H9 (cell line): ENCODE measurements at regions not wholly inside any gene's neighbourhood (a gene's known extent, or its start where the extent isn't known, plus 50 kb on each side); places are given as distances from the start of the nearest gene placed in this dataset.

Source experiments
- DNase-seq: peaks from one replicate; pipeline ENCODE4 v3.0.0-alpha.2; 2017
- H2AFZ ChIP-seq: one replicate; pipeline ENCODE4 v1.6.1; 2013; ENCODE audit warnings: mild to moderate bottlenecking, low read length, control low read depth, moderate library complexity
- H2AK5ac ChIP-seq: 2 replicates; pipeline ENCODE4 v1.6.1; 2013; ENCODE audit warnings: low read length, control low read depth, mixed read lengths; ENCODE audit not compliant: insufficient read length
- H2BK120ac ChIP-seq: one replicate; pipeline ENCODE4 v1.6.1; 2013; ENCODE audit warnings: low read depth, mild to moderate bottlenecking, low read length, control low read depth, inconsistent platforms; ENCODE audit not compliant: poor library complexity, severe bottlenecking
- H2BK12ac ChIP-seq: 2 replicates; pipeline ENCODE4 v1.6.1; 2013; ENCODE audit warnings: low read length, control low read depth, mixed read lengths, low read depth; ENCODE audit not compliant: insufficient read length
- H2BK15ac ChIP-seq: 2 replicates; pipeline ENCODE4 v1.6.1; 2013; ENCODE audit warnings: low read depth, low read length, control low read depth
- H2BK20ac ChIP-seq: one replicate; pipeline ENCODE4 v1.6.1; 2013; ENCODE audit warnings: low read depth, mild to moderate bottlenecking, low read length, control low read depth, inconsistent platforms; ENCODE audit not compliant: poor library complexity, severe bottlenecking
- H2BK5ac ChIP-seq: 2 replicates; pipeline ENCODE4 v1.6.1; 2013; ENCODE audit warnings: low read length, control low read depth, mixed read lengths; ENCODE audit not compliant: insufficient read length
- H3K14ac ChIP-seq: 2 replicates; pipeline ENCODE4 v1.6.1; 2013; ENCODE audit warnings: low read length, control low read depth; ENCODE audit not compliant: insufficient read depth
- H3K18ac ChIP-seq: 2 replicates; pipeline ENCODE4 v1.6.1; 2013; ENCODE audit warnings: low read depth, mild to moderate bottlenecking, mixed read lengths, low read length, control low read depth; ENCODE audit not compliant: insufficient read length
- H3K23ac ChIP-seq: 2 replicates; pipeline ENCODE4 v1.6.1; 2013; ENCODE audit warnings: low read length, control low read depth, mixed read lengths, low read depth; ENCODE audit not compliant: insufficient read length
- H3K23me2 ChIP-seq: 2 replicates; pipeline ENCODE4 v1.6.1; 2013; ENCODE audit warnings: low read depth, mild to moderate bottlenecking, mixed read lengths, low read length, control low read depth; ENCODE audit not compliant: insufficient read length, poor library complexity, severe bottlenecking
- H3K27ac ChIP-seq: 2 replicates; pipeline ENCODE4 v1.5.1; 2013; ENCODE audit warnings: low read length, control low read depth, mixed read lengths, low read depth; ENCODE audit not compliant: insufficient read length
- H3K27me3 ChIP-seq: 2 replicates; pipeline ENCODE4 v1.6.1; 2013; ENCODE audit warnings: low read length, control low read depth, inconsistent platforms; ENCODE audit not compliant: insufficient read depth
- H3K4ac ChIP-seq: 2 replicates; pipeline ENCODE4 v1.6.1; 2013; ENCODE audit warnings: low read depth, mild to moderate bottlenecking, control low read depth, inconsistent platforms, low read length, moderate library complexity
- H3K4me1 ChIP-seq: 2 replicates; pipeline ENCODE4 v1.6.1; 2013; ENCODE audit warnings: low read length, control low read depth, inconsistent platforms; ENCODE audit not compliant: insufficient read depth
- H3K4me2 ChIP-seq: 2 replicates; pipeline ENCODE4 v1.6.1; 2013; ENCODE audit warnings: low read length, control low read depth, mixed read lengths; ENCODE audit not compliant: insufficient read length, insufficient read depth
- H3K56ac ChIP-seq: 2 replicates; pipeline ENCODE4 v1.6.1; 2013; ENCODE audit warnings: low read depth, mild to moderate bottlenecking, mixed read lengths, low read length, control low read depth; ENCODE audit not compliant: insufficient read length
- H3K79me1 ChIP-seq: 2 replicates; pipeline ENCODE4 v1.6.1; 2013; ENCODE audit warnings: low read depth, mild to moderate bottlenecking, moderate library complexity, low read length, control low read depth, inconsistent platforms; ENCODE audit not compliant: insufficient read depth, poor library complexity, severe bottlenecking
- H3K79me2 ChIP-seq: 2 replicates; pipeline ENCODE4 v1.6.1; 2013; ENCODE audit warnings: low read length, control low read depth, inconsistent platforms; ENCODE audit not compliant: insufficient read depth
- H3K9ac ChIP-seq: 2 replicates; pipeline ENCODE4 v1.6.1; 2013; ENCODE audit warnings: low read length, control low read depth, mixed read lengths; ENCODE audit not compliant: insufficient read length; ENCODE audit errors: extremely low read depth
- H3K9me3 ChIP-seq: one replicate; pipeline ENCODE4 v1.6.1; 2013; ENCODE audit warnings: low read depth, low read length, inconsistent platforms; ENCODE audit not compliant: control insufficient read depth
- H3T11ph ChIP-seq: one replicate; pipeline ENCODE4 v1.6.1; 2013; ENCODE audit warnings: mild to moderate bottlenecking, low read length, control low read depth, inconsistent platforms
- H4K20me1 ChIP-seq: one replicate; pipeline ENCODE4 v1.6.1; 2013; ENCODE audit not compliant: control insufficient read depth, insufficient read length, insufficient read depth
- H4K5ac ChIP-seq: 2 replicates; pipeline ENCODE4 v1.6.1; 2013; ENCODE audit warnings: low read depth, mild to moderate bottlenecking, mixed read lengths, low read length, control low read depth; ENCODE audit not compliant: insufficient read length
- H4K8ac ChIP-seq: replicated peaks from 2 replicates; pipeline ENCODE4 v1.6.1; 2013; ENCODE audit warnings: low read length, control low read depth, mixed read lengths, low read depth; ENCODE audit not compliant: insufficient read length
- H4K91ac ChIP-seq: 2 replicates; pipeline ENCODE4 v1.6.1; 2013; ENCODE audit warnings: low read depth, mild to moderate bottlenecking, moderate library complexity, mixed read lengths, low read length, control low read depth; ENCODE audit not compliant: insufficient read length
- H3K27ac Mint-ChIP-seq, 3 experiments: 2 replicates in 2 of 3; 3 replicates in 1 of 3; pipeline ENCODE4 v1.8.0; 2020 to 2021; ENCODE audit warnings: mixed read lengths in 3 of 3, mild to moderate bottlenecking in 1 of 3, moderate library complexity in 1 of 3
- H3K27me3 Mint-ChIP-seq: 2 replicates; pipeline ENCODE4 v1.8.0; 2021; ENCODE audit warnings: low read depth, mild to moderate bottlenecking, moderate library complexity, mixed read lengths
- H3K36me3 Mint-ChIP-seq, 3 experiments: 2 replicates in 2 of 3; 3 replicates in 1 of 3; pipeline ENCODE4 v1.8.0; 2020 to 2021; ENCODE audit warnings: low read depth in 3 of 3, mixed read lengths in 3 of 3; ENCODE audit not compliant: insufficient read depth in 1 of 3
- H3K4me1 Mint-ChIP-seq, 2 experiments: 2 replicates each; pipeline ENCODE4 v1.8.0; 2020; ENCODE audit warnings: mixed read lengths in 2 of 2
- H3K4me3 Mint-ChIP-seq, 2 experiments: 2 replicates in 1 of 2; 3 replicates in 1 of 2; pipeline ENCODE4 v1.8.0; 2020 to 2021; ENCODE audit warnings: mild to moderate bottlenecking in 2 of 2, mixed read lengths in 2 of 2, moderate library complexity in 1 of 2
- H3K9me3 Mint-ChIP-seq, 2 experiments: 2 replicates in 1 of 2; 3 replicates in 1 of 2; pipeline ENCODE4 v1.8.0; 2020; ENCODE audit warnings: mild to moderate bottlenecking in 2 of 2, mixed read lengths in 2 of 2, moderate library complexity in 1 of 2
- CTCF ChIP-seq: fragments of 200-600 bp; sonication (generic); conservative IDR thresholded peaks from 3 replicates; pipeline ENCODE4 v1.8.0; 2021; ENCODE audit warnings: antibody characterized with exemption, mild to moderate bottlenecking
- WGBS: extraction: QIAGEN DNeasy Blood & Tissue Kit; methylation state at CpG from one replicate; pipeline ENCODE4 v1.1.7; 2013; ENCODE audit warnings: missing lambda C conversion rate, low lambda C conversion rate, mixed read lengths; ENCODE audit not compliant: insufficient read length; ENCODE audit errors: extremely low coverage; 5-methylcytosine and 5-hydroxymethylcytosine counted together

GRCh38 chrX:5632061-5632614 is 596.5 kb downstream of the NLGN4X start:
- WGBS, result no CpG with 5 or more reads among the region's 9 CpGs

More at GRCh38 chrX:5632061-5632614, 596.5 kb downstream of the NLGN4X start:
- no peaks in the 10 kb centered on the region for H3K79me1 ChIP-seq
- H3K9me3 ChIP-seq, result no peaks in the 10 kb centered on the region
- Mint-ChIP-seq H3K4me3 (no peak overlapping the region), H3K36me3 (no peaks in the 10 kb centered on the region), H3K27me3 (no peaks in the 10 kb centered on the region), H3K4me1 (peaks cover 16% of the 10 kb centered on the region in 2 experiments), H3K9me3 (no peaks in the 10 kb centered on the region), H3K27ac (no peak overlapping the region)
- H4K8ac ChIP-seq, result no peak overlapping the region
- no peak overlapping the region for H3K4me2 ChIP-seq
- no peak overlapping the region for H4K5ac ChIP-seq
- no peak overlapping the region for H2AK5ac ChIP-seq
- no peak overlapping the region for H4K91ac ChIP-seq
- no peaks in the 10 kb centered on the region for H3K23me2 ChIP-seq
- H2BK12ac ChIP-seq, result no peak overlapping the region
- DNase-seq, result no peak
- H3K27ac ChIP-seq, result no peak overlapping the region
- no peak overlapping the region for H2BK120ac ChIP-seq
- TF ChIP-seq CTCF, result no peak
- no peak overlapping the region for H3K9ac ChIP-seq
- H3K14ac ChIP-seq, result no peak overlapping the region
- no peak overlapping the region for H2BK5ac ChIP-seq
- H3K79me2 ChIP-seq, result no peaks in the 10 kb centered on the region
- H3K27me3 ChIP-seq, result no peaks in the 10 kb centered on the region
- H3K23ac ChIP-seq, result no peak overlapping the region
- no peaks in the 10 kb centered on the region; the same call in 1 of the 2 replicates for H3K4me1 ChIP-seq
- H2AFZ ChIP-seq, result no peak overlapping the region
- H2BK20ac ChIP-seq, result no peak overlapping the region
- H4K20me1 ChIP-seq, result no peaks in the 10 kb centered on the region
- no peak overlapping the region for H3K18ac ChIP-seq
- H3T11ph ChIP-seq, result no peak overlapping the region
- no peak overlapping the region for H3K4ac ChIP-seq
- H3K56ac ChIP-seq, result no peak overlapping the region
- H2BK15ac ChIP-seq, result no peak overlapping the region
